Chondrocyte (in vitro differentiated cells): ENCODE measurements at regions not wholly inside any gene's neighbourhood (a gene's known extent, or its start where the extent isn't known, plus 50 kb on each side); places are given as distances from the start of the nearest gene placed in this dataset.

Experiments
- DNase-seq: peaks from one replicate; pipeline ENCODE4 v3.0.0; 2021; ENCODE audit warnings: mixed read lengths, low spot score
- H3K27ac Mint-ChIP-seq: one replicate; pipeline ENCODE4 v1.8.0; 2021; ENCODE audit warnings: mild to moderate bottlenecking, moderate library complexity, mixed read lengths; ENCODE audit not compliant: unreplicated experiment
- H3K27me3 Mint-ChIP-seq: 2 replicates; pipeline ENCODE4 v1.8.0; 2021; ENCODE audit warnings: low read depth, mixed read lengths
- H3K36me3 Mint-ChIP-seq: 2 replicates; pipeline ENCODE4 v1.8.0; 2021; ENCODE audit warnings: low read depth, mixed read lengths
- H3K4me1 Mint-ChIP-seq: 2 replicates; pipeline ENCODE4 v1.8.0; 2021; ENCODE audit warnings: low read depth, mild to moderate bottlenecking, mixed read lengths
- H3K4me3 Mint-ChIP-seq: one replicate; pipeline ENCODE4 v1.8.0; 2021; ENCODE audit warnings: mild to moderate bottlenecking, moderate library complexity, mixed read lengths; ENCODE audit not compliant: unreplicated experiment
- H3K9me3 Mint-ChIP-seq: 2 replicates; pipeline ENCODE4 v1.8.0; 2021; ENCODE audit warnings: low read depth, mixed read lengths
- TF ChIP-seq, protein P1 (sequence below): fragments of 200-600 bp; sonication (generic); IDR thresholded peaks from 2 replicates; pipeline ENCODE4 v1.5.0; 2021; ENCODE audit warnings: antibody characterized with exemption, mild to moderate bottlenecking, moderate library complexity

DNA sequence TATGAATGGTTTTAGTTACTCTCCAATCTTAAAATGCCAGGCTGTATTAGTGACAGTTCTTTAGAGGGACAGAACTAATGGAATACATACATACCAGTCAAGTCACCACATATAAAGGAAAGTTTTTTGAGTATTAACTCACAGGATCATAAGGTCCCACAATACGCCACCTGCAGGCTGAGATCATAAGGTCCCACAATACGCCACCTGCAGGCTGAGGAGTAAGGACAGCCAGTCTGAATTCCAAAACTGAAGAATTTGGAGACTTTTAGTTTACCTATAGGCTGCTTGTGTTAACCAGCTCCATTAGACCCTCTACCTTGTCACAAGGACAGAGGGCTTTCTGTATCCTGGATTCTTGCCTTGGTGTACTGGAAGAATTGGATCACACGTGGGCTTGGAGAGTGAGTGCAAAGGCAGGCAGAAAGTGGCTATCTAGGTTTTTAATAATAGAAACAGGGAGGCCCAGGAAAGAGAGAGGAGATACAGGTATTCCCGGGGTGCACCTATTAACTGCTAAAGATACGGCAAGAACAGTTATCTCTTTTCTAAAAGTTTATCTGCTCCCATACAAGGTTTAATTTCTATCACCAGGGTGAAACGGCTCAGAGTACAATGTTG lies 234.9 kb upstream of the CYRIA start:
- no peak overlapping the region for H3K27ac Mint-ChIP-seq
- no peaks in the 10 kb centered on the region for H3K4me1 Mint-ChIP-seq
- DNase-seq, result no peak
- peaks cover 3% of the 10 kb centered on the region for H3K9me3 Mint-ChIP-seq
- TF ChIP-seq, protein P1, sequence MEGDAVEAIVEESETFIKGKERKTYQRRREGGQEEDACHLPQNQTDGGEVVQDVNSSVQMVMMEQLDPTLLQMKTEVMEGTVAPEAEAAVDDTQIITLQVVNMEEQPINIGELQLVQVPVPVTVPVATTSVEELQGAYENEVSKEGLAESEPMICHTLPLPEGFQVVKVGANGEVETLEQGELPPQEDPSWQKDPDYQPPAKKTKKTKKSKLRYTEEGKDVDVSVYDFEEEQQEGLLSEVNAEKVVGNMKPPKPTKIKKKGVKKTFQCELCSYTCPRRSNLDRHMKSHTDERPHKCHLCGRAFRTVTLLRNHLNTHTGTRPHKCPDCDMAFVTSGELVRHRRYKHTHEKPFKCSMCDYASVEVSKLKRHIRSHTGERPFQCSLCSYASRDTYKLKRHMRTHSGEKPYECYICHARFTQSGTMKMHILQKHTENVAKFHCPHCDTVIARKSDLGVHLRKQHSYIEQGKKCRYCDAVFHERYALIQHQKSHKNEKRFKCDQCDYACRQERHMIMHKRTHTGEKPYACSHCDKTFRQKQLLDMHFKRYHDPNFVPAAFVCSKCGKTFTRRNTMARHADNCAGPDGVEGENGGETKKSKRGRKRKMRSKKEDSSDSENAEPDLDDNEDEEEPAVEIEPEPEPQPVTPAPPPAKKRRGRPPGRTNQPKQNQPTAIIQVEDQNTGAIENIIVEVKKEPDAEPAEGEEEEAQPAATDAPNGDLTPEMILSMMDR, result peak; percentile 60
- no peaks in the 10 kb centered on the region for H3K27me3 Mint-ChIP-seq
- H3K36me3 Mint-ChIP-seq, result no peaks in the 10 kb centered on the region
- H3K4me3 Mint-ChIP-seq, result no peak overlapping the region

DNA sequence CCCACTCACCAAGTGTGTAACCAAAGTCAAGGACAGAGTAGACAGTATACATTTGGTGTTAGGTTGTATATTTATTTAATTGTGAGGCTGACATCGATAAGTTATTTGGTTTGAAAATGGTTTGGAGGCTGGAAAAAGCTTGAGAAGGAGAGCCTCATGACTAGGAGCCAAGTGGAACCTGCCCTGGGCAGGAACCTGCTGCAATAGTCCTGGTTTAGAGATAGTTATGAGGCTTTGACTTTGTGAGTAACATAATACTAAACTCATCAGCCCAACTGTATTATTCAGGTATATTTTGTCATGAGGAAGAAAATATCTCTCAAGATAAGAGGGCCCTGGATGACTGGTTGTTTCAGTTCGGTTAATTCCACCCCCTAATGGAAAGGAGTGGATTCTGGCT lies 234.3 kb upstream of the CYRIA start:
- no peaks in the 10 kb centered on the region for H3K4me1 Mint-ChIP-seq
- TF ChIP-seq, protein P1, result no peak
- no peaks in the 10 kb centered on the region for H3K36me3 Mint-ChIP-seq
- H3K9me3 Mint-ChIP-seq, result peaks cover 3% of the 10 kb centered on the region
- no peaks in the 10 kb centered on the region for H3K27me3 Mint-ChIP-seq
- no peak for DNase-seq
- no peak overlapping the region for H3K27ac Mint-ChIP-seq
- H3K4me3 Mint-ChIP-seq, result no peak overlapping the region

DNA sequence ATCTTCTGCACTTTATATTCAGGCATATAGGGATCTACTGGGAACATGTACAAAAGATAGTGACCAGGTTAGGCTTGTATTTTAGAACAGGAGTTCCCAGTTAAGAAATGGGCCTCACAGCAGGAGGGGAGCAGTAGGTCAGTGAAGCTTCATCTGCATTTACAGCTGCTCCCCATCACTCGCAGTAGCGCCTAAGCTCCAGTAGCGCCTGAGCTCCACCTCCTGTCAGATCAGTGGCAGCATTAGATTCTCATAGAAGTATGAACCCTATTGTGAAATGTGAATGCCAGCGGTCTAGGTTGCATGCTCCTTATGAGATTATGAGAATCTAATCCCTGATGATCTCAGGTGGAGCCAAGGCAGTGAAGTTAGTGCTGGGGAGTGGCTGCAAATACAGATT lies 224.4 kb upstream of the CYRIA start:
- no peak for DNase-seq
- Mint-ChIP-seq H3K4me3 (no peak overlapping the region), H3K9me3 (no peaks in the 10 kb centered on the region), H3K36me3 (no peaks in the 10 kb centered on the region), H3K27me3 (no peaks in the 10 kb centered on the region), H3K4me1 (no peaks in the 10 kb centered on the region), H3K27ac (no peak overlapping the region)
- TF ChIP-seq, protein P1, result no peak

DNA sequence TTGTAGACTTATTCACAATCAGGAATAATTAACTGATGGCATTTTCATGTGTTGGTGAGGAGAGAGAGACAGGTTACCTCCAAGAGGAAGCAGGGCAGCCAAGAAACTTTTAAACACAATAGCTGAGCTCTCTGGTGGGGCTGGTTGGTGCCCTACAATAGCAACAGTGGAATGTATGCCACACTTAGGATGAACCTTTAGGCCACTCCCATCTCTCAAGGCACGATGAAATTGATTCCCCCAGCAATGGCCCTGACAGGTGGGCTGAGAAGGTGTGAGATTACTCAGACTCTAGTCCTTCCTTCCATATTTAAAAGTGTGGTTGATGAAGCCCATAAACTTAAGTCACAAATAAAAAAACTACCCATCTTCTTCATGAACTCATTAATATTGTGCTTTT lies 219.4 kb upstream of the CYRIA start:
- H3K9me3 Mint-ChIP-seq, result no peaks in the 10 kb centered on the region
- DNase-seq, result no peak
- peaks cover 3% of the 10 kb centered on the region for H3K27me3 Mint-ChIP-seq
- no peaks in the 10 kb centered on the region for H3K36me3 Mint-ChIP-seq
- TF ChIP-seq, protein P1, result no peak
- no peaks in the 10 kb centered on the region for H3K4me1 Mint-ChIP-seq
- H3K4me3 Mint-ChIP-seq, result no peak overlapping the region
- H3K27ac Mint-ChIP-seq, result no peak overlapping the region

DNA sequence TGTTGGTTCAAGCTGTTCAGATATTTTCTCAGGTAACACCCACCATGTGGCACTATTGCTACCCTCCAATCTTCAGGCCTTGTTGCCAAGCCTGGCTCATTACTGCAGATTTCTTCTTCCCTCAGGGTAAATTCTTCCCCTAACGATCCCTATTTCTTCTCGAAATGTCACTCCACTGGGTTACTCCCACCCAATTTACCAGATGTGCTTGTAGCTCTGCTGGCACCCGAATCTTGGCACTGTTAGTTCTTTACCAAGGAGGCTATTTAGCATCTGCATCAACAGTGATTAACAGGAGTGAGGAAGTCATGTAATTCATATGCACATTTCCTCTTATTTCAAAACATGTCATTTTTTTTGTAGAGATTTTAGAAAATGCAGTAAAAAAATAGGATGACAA lies 217.1 kb upstream of the CYRIA start:
- TF ChIP-seq, protein P1, result no peak
- Mint-ChIP-seq H3K4me3 (no peak overlapping the region), H3K27me3 (peaks cover 3% of the 10 kb centered on the region), H3K9me3 (no peaks in the 10 kb centered on the region), H3K27ac (no peak overlapping the region), H3K36me3 (no peaks in the 10 kb centered on the region), H3K4me1 (no peaks in the 10 kb centered on the region)
- no peak for DNase-seq
